Endothelial cell of umbilical vein (primary cell): ENCODE measurements at regions not wholly inside any gene's neighbourhood (a gene's known extent, or its start where the extent isn't known, plus 50 kb on each side); places are given as distances from the start of the nearest gene placed in this dataset.

ENCODE experiments used
- BruUV-seq: library from RNA; stranded (reverse); fragments of 400-500 nt; replicated peaks from 2 replicates; lab custom pipeline; 2021; lab: Mats Ljungman, UMichigan
- CTCF ChIA-PET: fragments of 300-600, 350-600 bp; sonication (Branson Sonifier 250); formaldehyde crosslinking; loops from one replicate; lab custom pipeline; 2021; ENCODE audit warnings: antibody characterized with exemption, inconsistent platforms; lab: Charles Lee
- POLR2A ChIA-PET: fragments of 300-600, 350-600 bp; sonication (Branson Sonifier 250); formaldehyde crosslinking; loops from one replicate; lab custom pipeline; 2021; ENCODE audit warnings: antibody characterized with exemption, inconsistent platforms; lab: Charles Lee
- DNase-seq: peaks from one replicate; pipeline ENCODE4 v3.0.0-alpha.2; 2011; ENCODE audit warnings: low read depth, low spot score
- FAIRE-seq: peaks from 2 replicates; lab custom pipeline; 2011; peaks lifted over from hg19 to GRCh38; lab: Jason Lieb, UNC
- H2AFZ ChIP-seq: 2 replicates; pipeline ENCODE4 v1.6.0; 2012; ENCODE audit warnings: low read depth, low read length, control low read depth, inconsistent platforms
- H3K27ac ChIP-seq: 2 replicates; pipeline ENCODE4 v1.5.1; 2011; ENCODE audit warnings: low read depth, mild to moderate bottlenecking, control low read depth, low read length, moderate library complexity; ENCODE audit not compliant: insufficient read depth
- H3K27me3 ChIP-seq, 2 experiments: 2 replicates each; pipeline versions ENCODE4 v1.6.0 to v1.6.1; 2011; ENCODE audit warnings: low read length in 2 of 2, mixed read lengths in 1 of 2; ENCODE audit not compliant: control insufficient read depth in 2 of 2, insufficient read depth in 2 of 2
- H3K36me3 ChIP-seq, 2 experiments: 2 replicates in 1 of 2; 3 replicates in 1 of 2; pipeline ENCODE4 v1.5.1; 2011; ENCODE audit warnings: low read length in 2 of 2, mild to moderate bottlenecking in 1 of 2, moderate library complexity in 1 of 2; ENCODE audit not compliant: control insufficient read depth in 2 of 2, insufficient read depth in 2 of 2; ENCODE audit errors: extremely low read depth in 1 of 2
- H3K4me1 ChIP-seq: 3 replicates; pipeline ENCODE4 v1.5.1; 2011; ENCODE audit warnings: mild to moderate bottlenecking, low read length; ENCODE audit not compliant: control insufficient read depth, insufficient read depth; ENCODE audit errors: extremely low read depth
- H3K4me2 ChIP-seq: 2 replicates; pipeline ENCODE4 v1.6.1; 2011; ENCODE audit warnings: low read length, control low read depth, mixed read lengths; ENCODE audit not compliant: insufficient read depth
- H3K4me3 ChIP-seq, 3 experiments: fragments of 200-600 bp in 1 of 3; sonication (generic), shearing (Covaris generic) in 1 of 3; replicated peaks in 1 of 3; 2 replicates each; pipeline ENCODE4 v1.5.1; 2011 to 2016; ENCODE audit warnings: control low read depth in 3 of 3, low read length in 3 of 3, mild to moderate bottlenecking in 2 of 3, inconsistent platforms in 1 of 3, low read depth in 1 of 3, moderate library complexity in 1 of 3; ENCODE audit not compliant: insufficient read depth in 1 of 3
- H3K79me2 ChIP-seq: 2 replicates; pipeline ENCODE4 v1.6.0; 2012; ENCODE audit warnings: low read length, inconsistent platforms; ENCODE audit not compliant: control insufficient read depth, insufficient read depth
- H3K9ac ChIP-seq: replicated peaks from 2 replicates; pipeline ENCODE3; 2011; ENCODE audit warnings: low read length, control low read depth; ENCODE audit not compliant: insufficient read depth; ENCODE audit errors: extremely low read depth
- H3K9me1 ChIP-seq: replicated peaks from 3 replicates; pipeline ENCODE4 v1.6.0; 2011; ENCODE audit warnings: mild to moderate bottlenecking, low read length; ENCODE audit not compliant: control insufficient read depth, insufficient read depth; ENCODE audit errors: extremely low read depth
- H3K9me3 ChIP-seq: replicated peaks from 2 replicates; pipeline ENCODE4 v1.5.1; 2012; ENCODE audit warnings: low read length, inconsistent platforms; ENCODE audit not compliant: control insufficient read depth, insufficient read depth
- H4K20me1 ChIP-seq: replicated peaks from 2 replicates; pipeline ENCODE3; 2011; ENCODE audit warnings: mild to moderate bottlenecking, low read length; ENCODE audit not compliant: control insufficient read depth, insufficient read depth; ENCODE audit errors: extremely low read depth
- EZH2 ChIP-seq: IDR thresholded peaks from 2 replicates; pipeline ENCODE4 v1.6.1; 2012; ENCODE audit warnings: borderline replicate concordance, low read depth, mild to moderate bottlenecking, moderate library complexity, low read length, inconsistent platforms; ENCODE audit not compliant: severe bottlenecking
- FOS ChIP-seq: IDR thresholded peaks from 2 replicates; pipeline ENCODE4 v1.6.1; 2011; ENCODE audit warnings: mild to moderate bottlenecking, low read length, moderate library complexity, borderline replicate concordance; ENCODE audit not compliant: insufficient read depth
- GATA2 ChIP-seq: IDR thresholded peaks from 2 replicates; pipeline ENCODE4 v1.7.0; 2011; ENCODE audit warnings: low read depth, mild to moderate bottlenecking, moderate library complexity, mixed read lengths, low read length; ENCODE audit not compliant: insufficient read length, insufficient read depth
- JUN ChIP-seq: IDR thresholded peaks from 2 replicates; pipeline ENCODE4 v1.6.1; 2011; ENCODE audit warnings: borderline replicate concordance, low read depth; ENCODE audit not compliant: insufficient read length, insufficient read depth
- MYC ChIP-seq: IDR thresholded peaks from one replicate; pipeline ENCODE4 v1.6.1; 2011; ENCODE audit warnings: mild to moderate bottlenecking, low read depth, low read length
- POLR2A ChIP-seq: IDR thresholded peaks from 2 replicates; pipeline ENCODE4 v1.6.1; 2012; ENCODE audit warnings: low read depth, mild to moderate bottlenecking, control low read depth, low read length
- POLR2AphosphoS5 ChIP-seq: IDR thresholded peaks from 2 replicates; pipeline ENCODE4 v1.6.1; 2012; ENCODE audit warnings: low read depth, mild to moderate bottlenecking, control low read depth, low read length, moderate library complexity; ENCODE audit not compliant: insufficient read depth
- dilution Hi-C: fragments of 300-500 bp; cut with MboI; formaldehyde crosslinking; loops from one replicate; pipeline ENCODE4 v1.15.0; 2019; ENCODE audit warnings: low sequenced_read_pairs; ENCODE audit not compliant: extremely low pct_ligation_motif_present
- intact Hi-C: fragments of 100-400 bp; cut with micrococcal nuclease; formaldehyde crosslinking; loops from one replicate; pipeline ENCODE4 v1.10.0; 2022
- TF ChIP-seq, protein P1 (sequence below), 2 donors: IDR thresholded peaks; 1 replicate in 1 of 2; 2 replicates in 1 of 2; pipeline ENCODE4 v1.5.1; 2011; ENCODE audit warnings: low read length in 2 of 2, mild to moderate bottlenecking in 2 of 2, moderate library complexity in 2 of 2, control low read depth in 1 of 2, inconsistent platforms in 1 of 2, low read depth in 1 of 2; ENCODE audit not compliant: insufficient read depth in 1 of 2; ENCODE audit errors: extremely low read depth in 1 of 2
- TF ChIP-seq, protein P2 (sequence below): IDR thresholded peaks from 2 replicates; pipeline ENCODE4 v1.6.1; 2011; ENCODE audit not compliant: insufficient read depth, insufficient read length

DNA sequence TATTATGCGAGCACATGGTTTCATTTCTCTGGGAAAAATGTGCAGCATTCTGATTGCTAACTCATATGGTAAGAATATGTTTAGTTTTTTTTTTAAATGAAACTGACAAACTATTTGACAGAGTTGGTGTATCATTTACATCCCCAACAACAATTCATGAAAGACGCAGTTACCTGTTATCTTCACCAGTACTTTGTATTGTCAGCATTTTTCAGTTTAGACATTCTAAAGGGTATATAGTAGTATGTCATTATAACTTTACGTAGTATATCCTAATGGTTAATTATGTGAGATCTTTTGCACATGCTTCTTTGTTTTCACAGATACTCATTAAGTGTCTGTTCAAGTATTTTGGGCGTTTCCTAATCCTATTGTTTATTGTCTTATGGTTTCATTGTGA lies 891.1 kb upstream of the AGA start:
- POLR2A ChIA-PET = no interaction called here
- dilution Hi-C loops = no loop called here
- FAIRE-seq = no peak

DNA sequence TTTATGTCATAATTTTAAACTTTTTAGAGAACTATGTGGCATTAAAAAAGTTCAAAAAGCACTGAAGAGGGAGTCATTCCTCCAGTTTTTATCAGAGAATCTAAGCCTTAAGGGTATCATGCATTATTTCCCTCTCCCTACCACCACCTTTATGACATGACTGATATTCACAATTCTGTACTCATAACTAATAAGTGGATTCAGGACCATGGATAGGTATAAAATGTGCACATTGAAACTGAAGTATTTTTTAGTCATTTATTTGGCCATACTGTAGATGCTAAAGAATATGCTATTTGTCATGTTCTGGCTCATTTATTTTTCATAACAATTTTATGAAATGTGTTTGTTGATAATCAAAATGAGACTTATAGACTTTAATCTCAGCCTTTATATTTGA lies 897.5 kb upstream of the AGA start:
- no peaks in the 10 kb centered on the region for H3K79me2 ChIP-seq
- H3K36me3 ChIP-seq = no peaks in the 10 kb centered on the region
- H3K9ac ChIP-seq = no peak overlapping the region
- no peaks in the 10 kb centered on the region for H3K27me3 ChIP-seq
- H3K27ac ChIP-seq = no peak overlapping the region
- dilution Hi-C loops = no loop called here
- no peak for DNase-seq
- no peak overlapping the region for H3K4me3 ChIP-seq
- H3K4me1 ChIP-seq = no peaks in the 10 kb centered on the region
- H2AFZ ChIP-seq = no peak overlapping the region
- no peaks in the 10 kb centered on the region for H3K9me1 ChIP-seq
- BruUV-seq = no TSS peak
- intact Hi-C loops = no loop called here
- ChIA-PET POLR2A (no interaction called here), CTCF (no interaction called here)
- TF ChIP-seq, protein P1, sequence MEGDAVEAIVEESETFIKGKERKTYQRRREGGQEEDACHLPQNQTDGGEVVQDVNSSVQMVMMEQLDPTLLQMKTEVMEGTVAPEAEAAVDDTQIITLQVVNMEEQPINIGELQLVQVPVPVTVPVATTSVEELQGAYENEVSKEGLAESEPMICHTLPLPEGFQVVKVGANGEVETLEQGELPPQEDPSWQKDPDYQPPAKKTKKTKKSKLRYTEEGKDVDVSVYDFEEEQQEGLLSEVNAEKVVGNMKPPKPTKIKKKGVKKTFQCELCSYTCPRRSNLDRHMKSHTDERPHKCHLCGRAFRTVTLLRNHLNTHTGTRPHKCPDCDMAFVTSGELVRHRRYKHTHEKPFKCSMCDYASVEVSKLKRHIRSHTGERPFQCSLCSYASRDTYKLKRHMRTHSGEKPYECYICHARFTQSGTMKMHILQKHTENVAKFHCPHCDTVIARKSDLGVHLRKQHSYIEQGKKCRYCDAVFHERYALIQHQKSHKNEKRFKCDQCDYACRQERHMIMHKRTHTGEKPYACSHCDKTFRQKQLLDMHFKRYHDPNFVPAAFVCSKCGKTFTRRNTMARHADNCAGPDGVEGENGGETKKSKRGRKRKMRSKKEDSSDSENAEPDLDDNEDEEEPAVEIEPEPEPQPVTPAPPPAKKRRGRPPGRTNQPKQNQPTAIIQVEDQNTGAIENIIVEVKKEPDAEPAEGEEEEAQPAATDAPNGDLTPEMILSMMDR (IDR thresholded peaks at IDR 0.05; ENCODE audit: extremely low read depth in 1 of 2, insufficient read depth in 1 of 2, low read depth in 1 of 2, low read length in 2 of 2) = no peak
- TF ChIP-seq JUN (no peak), MYC (no peak), POLR2A (no peak), FOS (no peak), EZH2 (no peak), GATA2 (no peak), POLR2AphosphoS5 (no peak)
- TF ChIP-seq, protein P2, sequence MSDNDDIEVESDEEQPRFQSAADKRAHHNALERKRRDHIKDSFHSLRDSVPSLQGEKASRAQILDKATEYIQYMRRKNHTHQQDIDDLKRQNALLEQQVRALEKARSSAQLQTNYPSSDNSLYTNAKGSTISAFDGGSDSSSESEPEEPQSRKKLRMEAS = no peak
- H3K4me2 ChIP-seq = no peak overlapping the region
- no peaks in the 10 kb centered on the region for H4K20me1 ChIP-seq
- H3K9me3 ChIP-seq = peaks cover 2% of the 10 kb centered on the region
- FAIRE-seq = no peak

More for the DNA sequence above, 891.1 kb upstream of the AGA start:
- H3K4me3 ChIP-seq = no peak overlapping the region
- no TSS peak for BruUV-seq
- no peaks in the 10 kb centered on the region for H3K4me1 ChIP-seq
- intact Hi-C loops = no loop called here
- TF ChIP-seq GATA2 (no peak), MYC (no peak)
- TF ChIP-seq, protein P2 = no peak
- TF ChIP-seq, protein P1 (IDR thresholded peaks at IDR 0.05; ENCODE audit: extremely low read depth in 1 of 2, insufficient read depth in 1 of 2, low read depth in 1 of 2, low read length in 2 of 2) = no peak
- H3K9me1 ChIP-seq = no peaks in the 10 kb centered on the region
- H3K27me3 ChIP-seq = no peaks in the 10 kb centered on the region
- H3K36me3 ChIP-seq = no peaks in the 10 kb centered on the region
- no peaks in the 10 kb centered on the region for H3K79me2 ChIP-seq
- no peak overlapping the region for H3K27ac ChIP-seq
- CTCF ChIA-PET = no interaction called here
- no peaks in the 10 kb centered on the region for H4K20me1 ChIP-seq
- H3K4me2 ChIP-seq = no peak overlapping the region
- no peaks in the 10 kb centered on the region for H3K9me3 ChIP-seq
- no peak overlapping the region for H3K9ac ChIP-seq
- DNase-seq = no peak
- H2AFZ ChIP-seq = no peak overlapping the region
